Stimulated activated naive CD4-positive, alpha-beta T cell treated with Interleukin-2 at 50 U/mL for 16 hours (primary cell): ENCODE measurements at regions not wholly inside any gene's neighbourhood (a gene's known extent, or its start where the extent isn't known, plus 50 kb on each side); places are given as distances from the start of the nearest gene placed in this dataset.

Source experiments
- DNase-seq: peaks from one replicate; lab custom pipeline; 2025; lab: John Stamatoyannopoulos, UW

DNA sequence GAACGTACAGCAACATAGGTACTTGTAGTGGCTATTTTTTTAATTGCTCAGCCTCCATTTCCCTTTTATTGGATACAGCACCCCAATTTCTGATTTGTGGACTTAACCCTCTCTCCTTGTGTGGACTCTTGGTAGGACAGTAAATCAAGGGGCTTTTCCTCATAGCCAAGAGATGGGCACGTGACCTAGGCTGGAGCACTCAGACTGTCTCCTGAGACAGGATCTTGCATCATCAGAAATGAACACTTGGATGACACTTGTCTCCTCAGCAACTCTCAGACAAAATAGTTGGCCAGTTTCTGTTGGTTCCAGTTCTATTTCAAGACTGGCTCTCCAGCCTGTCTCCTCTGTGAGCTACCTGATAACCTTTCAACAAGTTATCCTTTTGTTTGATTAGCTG lies 112.9 kb upstream of the ZNF678 start:
- no peak for DNase-seq

DNA sequence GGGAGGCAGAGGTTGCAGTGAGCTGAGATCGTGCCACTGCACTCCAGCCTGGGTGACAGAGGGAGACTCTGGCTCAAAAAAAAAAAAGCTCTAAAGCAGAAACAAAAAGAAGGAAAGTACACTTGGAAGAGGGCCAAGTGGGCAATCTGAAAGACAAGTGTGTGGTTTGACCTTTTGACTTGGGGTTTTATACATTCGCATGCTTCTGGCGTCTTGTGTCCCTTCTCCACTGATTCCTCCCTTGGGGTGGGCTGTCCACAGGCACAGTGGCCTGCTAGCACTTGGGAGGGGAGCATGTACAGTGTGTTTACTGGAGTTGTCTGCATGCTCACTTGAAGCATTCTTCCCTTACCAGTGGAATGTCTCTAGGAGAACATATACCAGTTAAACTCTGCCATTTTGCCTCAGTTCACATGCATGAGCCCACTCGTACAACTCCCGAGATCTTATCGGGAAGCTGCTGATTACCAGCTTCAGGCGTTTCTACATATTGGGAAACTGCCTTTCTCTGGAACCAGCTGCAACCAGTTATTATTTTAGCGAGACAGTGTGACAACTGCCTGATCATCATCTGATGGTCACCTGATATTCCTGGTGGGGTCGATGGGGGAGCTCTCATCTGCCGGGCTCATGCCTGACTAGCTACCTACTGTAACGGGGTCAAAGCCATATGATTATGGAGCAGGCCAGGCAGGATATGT lies 113.5 kb upstream of the ZNF678 start:
- no peak for DNase-seq

DNA sequence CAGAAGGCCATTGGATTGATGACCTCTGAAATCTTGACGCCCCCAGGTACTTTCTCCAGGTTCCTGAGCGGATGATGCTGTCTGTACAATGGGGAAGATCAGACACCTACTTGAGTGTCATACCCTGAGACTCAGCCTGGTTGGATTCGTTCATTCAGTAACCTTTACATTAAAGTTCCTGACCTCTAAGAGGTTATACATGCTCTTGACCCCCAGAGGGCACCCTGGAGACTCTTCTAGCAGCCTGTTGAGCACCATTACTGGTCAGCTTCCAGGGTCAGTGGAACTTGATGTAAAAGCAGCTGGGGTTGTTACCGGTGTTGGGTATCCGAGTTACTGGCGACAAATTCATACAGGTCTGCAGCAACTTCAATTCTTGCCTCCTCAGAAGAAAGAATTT lies 114.3 kb upstream of the ZNF678 start:
- DNase-seq: peak; percentile 6

DNA sequence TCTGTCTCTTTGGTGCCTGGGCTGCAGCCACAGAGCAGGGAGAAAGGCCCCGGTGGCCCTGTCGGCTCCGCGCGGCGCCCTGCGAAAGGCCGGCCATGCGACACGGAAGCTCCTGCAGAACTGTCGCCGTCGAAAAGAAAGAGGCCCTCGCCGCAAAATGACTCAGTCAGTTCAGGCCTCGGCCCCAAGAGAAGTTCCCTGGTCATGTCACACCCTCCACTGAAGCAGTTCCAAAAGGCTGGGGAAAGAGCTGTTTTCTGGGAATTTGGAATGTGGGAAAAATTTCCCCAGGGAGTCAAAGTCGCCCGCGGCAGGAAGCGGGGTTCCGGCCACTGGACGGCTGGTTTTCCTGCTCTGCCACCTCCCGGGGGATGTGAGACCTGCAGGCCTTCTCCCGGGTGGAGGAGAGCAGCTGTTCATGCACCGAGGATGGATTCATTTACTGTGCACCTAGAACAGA lies 115.8 kb upstream of the ZNF678 start:
- DNase-seq: no peak

DNA sequence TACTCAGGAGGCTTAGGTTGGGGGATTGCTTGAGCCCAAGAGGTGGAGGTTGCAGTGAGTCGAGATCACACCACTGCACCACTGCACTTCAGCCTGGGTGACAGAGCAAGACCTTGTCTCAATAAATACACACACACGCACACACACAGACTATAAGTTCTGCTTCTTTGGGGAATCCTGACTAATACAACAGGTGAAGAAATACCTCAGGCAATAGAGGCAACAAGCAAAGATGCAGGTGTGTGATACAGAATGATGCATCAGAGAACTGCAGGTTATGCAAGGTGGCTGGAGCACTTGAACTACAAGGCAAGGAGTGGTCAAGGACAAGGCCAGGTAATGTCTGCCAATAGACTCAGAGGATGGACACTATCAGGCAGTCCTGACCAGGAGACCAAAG lies 117.6 kb upstream of the ZNF678 start:
- no peak for DNase-seq

DNA sequence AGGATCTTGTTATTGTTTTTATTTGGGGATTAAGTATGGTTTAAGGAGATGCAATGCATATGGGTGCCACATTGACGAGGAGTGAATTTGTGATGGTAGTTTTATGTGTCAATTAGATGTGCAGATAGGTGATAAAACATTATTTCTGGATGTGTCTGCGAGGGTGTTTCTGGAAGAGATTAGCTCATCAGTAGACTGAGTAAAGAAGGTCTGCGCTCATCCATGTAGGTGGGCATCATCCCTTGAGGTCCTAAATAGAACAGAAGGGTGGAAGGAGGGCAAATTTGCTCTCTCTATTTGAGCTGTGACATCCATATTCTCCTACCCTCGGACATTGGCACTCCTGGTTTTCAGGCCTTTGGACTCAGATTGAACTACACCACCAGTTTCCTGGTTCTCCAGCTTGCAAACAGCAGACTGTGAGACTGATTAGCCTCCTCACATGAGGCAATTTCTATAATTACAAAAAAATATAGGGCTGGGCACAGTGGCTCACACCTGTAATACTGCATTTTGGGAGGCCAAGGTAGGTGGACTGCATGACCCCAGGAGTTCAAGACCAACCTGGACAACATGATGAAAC lies 118.2 kb upstream of the ZNF678 start:
- DNase-seq: no peak

DNA sequence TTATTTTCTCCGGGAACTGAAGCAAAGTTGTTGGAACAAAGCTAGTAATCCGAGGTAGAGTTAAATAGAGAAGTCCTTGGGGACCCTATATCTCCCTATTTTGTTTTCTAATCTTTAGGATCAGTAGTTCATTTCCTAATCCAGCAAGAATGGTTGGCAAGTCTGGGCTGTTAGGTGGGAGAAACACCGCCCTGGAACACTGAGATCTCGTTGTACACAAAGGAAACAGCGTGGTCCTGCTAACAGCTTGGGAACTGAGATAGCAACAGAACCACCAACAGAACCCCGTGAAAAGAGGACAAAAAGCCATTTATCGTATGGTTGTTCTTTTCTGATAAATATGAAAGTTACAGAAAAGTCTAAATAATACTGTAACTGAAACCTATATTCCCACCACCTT lies 121.9 kb upstream of the CDC42BPA start:
- DNase-seq: no peak

DNA sequence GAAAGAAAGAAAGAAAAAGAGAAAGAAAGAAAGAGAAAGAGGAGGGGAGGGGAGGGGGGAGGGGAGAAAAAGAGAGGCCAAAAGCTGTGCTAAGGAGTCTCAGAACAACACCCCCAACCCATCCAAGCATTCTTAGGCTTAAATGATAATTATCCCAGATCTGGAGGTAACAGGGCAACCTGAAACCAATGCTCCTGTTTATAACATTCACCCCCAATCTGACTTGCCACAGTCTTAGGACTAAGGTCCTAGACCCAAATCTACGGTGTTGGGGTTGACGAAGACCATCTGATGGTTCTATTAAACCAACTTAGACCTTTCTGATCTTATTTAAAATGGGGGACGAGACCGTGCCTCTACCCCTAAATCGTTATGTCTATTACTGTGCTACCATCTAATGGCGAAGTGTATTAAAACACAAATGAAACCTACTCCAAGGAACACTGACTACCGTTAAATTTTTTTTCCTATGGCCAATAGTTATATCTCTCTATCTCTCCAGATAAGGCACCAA lies 119.3 kb upstream of the CDC42BPA start:
- DNase-seq: no peak

DNA sequence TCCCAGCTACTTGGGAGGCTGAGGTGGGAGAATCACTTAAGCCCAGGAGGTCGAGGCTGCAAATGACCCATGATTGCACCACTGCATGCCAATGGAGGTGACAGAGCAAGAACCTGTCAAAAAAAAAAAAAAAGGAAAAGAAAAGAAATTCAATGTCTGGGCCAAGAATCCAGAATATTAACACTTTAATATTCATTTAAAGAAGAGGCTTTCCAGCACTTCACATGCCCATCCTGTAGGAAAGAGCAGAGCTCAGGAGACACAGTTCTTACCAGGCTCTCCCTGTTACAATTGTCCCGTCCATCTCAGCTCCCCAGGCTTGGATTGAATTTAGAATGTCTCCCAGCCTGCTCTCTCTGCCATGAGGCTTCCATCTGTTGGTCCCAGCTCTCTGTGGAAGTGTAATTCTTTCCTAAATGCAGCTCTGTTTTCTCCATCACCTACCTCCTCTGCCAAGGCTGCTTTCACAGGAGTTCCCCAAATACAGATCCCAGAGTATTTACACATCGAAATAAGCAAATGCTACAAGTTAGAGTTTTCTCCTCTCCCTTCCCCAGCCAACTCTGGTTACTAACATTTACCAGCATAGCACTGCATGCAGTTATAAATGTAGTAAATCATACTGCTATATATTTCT lies 116.6 kb upstream of the CDC42BPA start:
- no peak for DNase-seq

DNA sequence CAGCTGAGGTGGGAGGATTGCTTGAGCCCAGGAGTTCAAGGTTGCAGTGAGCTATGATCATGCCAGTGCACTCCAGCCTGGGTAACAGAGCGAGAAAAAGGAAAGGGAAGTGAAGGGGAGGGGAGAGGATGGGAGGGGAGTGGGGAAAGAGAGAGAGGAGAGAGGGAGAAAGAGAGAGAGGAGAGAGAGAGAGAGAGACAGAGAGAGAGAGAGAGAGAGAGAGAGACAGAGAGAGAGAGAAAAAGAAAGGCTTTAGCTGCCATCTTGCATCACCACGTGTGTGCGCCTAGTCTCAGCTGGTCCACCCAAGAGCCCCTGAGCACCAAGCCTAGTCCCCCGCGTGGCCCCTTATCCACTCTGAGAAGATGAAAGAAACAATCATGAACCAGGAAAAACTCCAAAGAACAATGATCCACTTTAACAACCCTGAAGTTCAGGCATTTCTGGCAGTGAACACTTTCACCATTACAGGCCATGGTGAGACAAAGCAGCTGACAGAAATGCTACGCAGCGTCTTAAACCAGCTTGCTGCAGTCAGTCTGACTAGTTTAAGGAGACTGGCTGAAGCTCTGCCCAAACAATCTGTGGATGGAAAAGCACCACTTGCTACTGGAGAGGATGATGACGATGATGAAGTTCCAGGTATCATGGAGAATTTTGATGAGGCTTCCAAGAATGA lies 115.5 kb upstream of the CDC42BPA start:
- no peak for DNase-seq

DNA sequence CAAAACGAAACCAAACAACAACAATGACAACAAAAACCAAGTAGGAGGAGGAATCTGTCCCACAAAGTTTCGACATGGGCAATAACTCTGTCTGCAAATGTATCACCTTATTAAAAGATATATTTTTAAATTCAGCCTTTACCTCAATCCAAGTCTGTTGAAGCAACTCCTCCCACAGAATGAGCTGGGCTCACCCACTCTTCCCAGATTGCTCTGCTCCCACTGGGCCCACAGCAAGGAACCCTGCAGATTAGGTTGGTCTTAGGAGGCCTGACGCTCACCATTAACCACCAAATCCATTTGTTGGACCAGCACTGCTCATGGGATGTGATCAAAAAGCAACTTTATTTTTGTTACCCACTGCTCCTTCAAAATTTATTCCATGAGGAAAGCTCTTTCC lies 114.7 kb upstream of the CDC42BPA start:
- no peak for DNase-seq

DNA sequence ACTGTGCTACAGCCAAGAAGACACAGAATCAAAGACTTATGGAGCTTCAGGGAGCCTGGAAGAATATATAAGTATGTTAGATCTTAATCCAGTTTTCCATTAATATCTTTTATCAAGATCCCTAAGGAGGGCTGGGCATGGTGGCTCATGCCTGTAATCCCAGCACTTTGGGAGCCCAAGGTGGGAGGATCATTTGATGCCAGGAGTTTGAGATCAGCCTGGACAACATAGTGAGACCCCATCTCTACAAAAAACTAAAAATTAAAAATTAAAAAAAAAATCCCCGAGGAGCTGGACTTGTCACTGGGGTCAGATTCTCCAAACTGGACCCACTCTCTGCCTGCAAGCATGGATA lies 113.9 kb upstream of the CDC42BPA start:
- DNase-seq: no peak

DNA sequence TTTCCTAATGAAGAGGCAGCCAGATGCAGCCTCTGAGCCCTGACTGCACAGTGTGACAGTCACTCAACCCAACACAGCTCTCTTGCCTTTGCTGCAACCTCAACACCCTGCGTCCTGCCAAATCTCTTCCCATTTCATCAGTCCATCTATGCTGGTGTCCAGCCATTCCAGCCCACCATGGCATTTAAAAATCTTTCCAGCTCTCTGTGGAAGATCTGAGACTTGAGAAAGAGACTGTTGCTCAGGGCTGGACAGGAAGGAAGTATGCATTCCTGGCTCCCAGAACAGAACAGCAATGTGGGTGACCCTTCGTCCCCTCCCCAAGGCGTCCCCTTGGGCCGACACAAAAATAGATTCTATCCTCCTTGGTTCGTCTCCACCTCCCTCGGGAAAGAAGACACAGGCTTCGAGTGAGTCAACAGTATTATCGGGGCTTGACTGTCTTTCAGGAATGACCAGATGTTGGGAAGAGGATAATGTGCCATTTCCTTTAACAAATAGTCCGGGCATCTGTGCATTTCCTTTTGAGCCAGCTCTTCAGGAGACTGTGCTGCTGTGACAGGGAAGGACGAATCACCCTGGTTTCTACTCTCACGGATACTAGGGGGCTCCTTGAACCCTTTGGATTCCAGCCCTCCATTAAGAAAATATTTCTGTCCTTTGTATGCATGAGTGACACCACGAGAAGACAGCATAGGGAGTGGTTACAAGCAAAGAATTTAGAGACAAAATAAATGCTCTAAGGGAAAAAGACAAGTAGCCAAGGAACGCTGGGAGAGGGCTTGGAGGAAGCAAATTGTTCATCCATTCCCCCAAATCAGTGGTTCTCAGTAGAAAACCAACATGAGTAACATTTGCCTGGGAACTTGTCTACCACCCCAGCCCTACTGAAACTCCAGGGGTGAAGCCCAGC lies 111.4 kb upstream of the CDC42BPA start:
- no peak for DNase-seq

DNA sequence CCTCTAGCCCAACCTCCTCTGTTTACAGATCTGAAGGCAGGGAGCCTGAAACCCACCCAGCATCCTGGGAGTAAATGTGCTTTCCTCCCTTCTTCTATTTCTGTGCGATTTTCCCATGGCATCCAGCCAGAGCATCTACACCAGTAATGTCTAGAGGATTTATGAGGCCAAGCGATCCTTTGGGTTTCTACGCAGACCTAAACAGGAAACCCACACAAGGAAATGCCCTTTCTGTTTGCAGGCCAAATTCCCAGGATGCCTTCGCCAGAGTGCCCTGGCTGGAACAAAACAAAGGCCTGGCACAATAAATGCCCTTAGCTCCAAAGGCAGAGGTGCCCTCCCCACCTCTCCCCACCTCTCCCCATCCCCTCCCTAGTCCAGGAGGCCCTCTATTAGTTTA lies 110.5 kb upstream of the CDC42BPA start:
- DNase-seq: no peak

DNA sequence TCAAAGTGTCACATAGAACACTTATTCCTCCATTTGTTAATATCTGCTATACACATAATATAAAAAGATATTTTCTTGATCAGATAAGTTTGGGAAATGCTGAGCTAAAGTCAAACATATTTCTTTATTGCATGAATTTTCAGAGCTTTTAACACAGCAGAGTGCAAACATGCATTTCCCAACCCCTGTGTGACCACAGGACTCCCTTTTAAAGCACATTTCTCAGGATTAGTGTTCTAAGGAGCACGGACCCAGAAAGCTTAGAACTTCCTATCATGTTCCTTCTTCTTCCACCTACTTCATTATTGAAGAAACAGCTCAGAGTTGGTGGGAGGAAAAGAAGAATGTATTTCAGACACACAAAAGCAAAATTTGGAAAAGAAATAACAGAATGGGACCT lies 109.1 kb upstream of the CDC42BPA start:
- DNase-seq: no peak

DNA sequence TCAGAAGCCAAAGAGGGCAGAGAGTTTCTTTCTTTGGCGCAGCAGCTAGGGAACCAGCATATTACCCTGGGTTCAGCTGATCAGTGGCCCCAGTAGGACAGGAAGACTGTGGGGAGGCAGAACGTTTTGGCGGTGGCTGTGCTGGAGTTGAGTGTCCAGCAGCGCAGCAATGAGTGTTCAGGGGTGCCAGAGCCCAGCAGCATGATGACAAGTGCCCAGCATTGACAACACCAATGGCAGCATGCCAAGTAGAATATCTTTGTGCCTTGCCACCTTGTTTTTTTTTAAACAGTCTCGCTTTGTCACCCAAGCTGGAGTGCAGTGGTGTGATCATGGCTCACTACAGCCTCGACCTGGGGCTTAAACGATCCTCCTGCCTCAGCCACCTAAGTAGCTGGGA lies 106.7 kb upstream of the CDC42BPA start:
- DNase-seq: no peak

DNA sequence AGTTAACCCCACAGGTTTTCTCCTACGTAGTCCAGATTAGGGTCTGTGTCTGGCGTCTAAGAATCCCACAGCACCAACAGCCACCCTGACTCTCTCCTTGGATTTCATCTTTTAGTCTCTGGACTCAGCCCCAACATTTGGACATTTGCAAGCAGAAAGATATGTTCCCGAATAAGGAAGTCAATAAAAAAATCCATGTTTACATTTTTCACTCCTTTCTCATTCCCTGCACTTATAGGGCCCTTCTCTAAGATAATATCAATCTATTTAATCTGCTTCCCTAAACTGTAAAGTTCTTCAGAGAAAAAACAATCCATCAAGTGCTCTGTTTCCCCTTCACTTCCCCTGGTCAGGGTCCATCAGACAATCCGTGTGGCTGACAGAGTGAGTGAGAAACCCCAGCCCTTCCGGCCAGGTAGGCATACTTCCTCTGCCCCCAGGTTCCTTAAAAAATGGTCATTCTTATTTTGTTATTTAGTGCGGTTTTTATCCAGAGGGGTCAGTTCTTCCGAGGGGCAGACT lies 105.9 kb upstream of the CDC42BPA start:
- DNase-seq: no peak

DNA sequence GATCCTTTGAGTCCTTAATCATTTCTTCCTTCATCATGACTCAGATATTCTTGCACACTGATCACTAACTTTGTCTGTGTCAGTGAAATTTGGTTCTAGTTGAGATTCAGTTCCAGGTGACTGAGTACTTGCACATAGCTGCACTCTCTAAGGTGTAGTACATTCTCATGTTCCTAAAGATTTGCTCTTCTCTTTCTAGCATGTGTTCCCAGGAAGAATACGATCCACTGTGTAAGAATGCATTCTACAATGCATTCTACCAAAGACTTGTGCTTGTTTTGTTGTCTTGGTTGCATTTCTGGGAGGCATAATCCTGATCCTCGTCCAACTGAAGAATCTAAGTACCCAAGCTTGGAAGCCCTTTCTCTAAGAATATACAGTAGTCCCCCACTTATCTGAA lies 104.3 kb upstream of the CDC42BPA start:
- no peak for DNase-seq

DNA sequence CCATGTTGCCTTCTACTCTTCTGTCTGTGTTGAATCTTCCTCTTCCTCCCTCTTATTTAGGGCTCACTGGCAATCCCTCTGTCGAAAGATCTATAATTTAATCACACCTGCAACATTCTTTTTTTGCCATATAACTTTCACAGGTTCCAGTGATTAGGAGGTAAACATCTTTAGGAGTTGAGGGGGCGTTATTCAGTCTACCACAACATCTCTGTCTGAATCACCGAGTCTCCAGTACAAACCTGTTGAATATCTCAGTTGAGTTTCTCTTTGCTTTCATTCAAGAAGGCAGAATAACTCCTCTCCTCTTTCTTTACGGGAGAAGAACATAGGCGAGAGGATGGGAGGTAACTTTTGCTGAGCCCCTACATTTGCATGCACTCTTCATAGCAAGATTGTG lies 101.9 kb upstream of the CDC42BPA start:
- DNase-seq: no peak

DNA sequence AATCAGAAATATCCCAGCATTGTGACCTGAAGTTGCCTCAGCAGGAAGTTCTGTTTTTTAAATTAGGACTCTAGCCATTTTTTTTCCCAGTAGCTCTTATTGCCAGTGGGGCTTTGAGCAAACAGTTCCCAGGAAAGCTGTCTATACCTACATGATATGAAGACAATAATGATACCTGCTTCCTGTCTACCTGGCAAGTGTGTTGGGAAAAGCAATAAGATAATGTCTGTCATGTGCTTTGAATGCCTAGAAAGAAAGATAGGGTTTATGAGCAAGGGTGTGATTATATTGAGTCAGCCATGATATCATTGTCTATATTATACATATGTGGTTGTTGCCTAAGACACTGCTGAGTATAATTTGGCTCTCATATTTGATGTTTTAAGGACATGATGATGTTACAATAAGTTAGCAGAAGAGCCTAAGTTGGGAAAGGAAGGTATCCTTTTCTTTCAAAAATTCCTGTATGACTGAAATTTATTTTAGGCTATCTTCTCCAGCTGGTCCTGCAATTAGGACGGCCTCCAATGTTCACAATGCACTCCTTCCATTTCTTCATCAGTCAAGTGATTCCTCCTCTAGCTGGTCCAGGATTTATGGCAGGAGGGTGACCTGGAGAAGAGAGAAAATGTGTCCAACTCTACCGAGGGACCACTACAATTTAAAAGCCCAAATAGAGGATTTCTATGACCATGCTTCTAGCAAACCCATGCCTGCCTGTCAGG lies 99.6 kb upstream of the CDC42BPA start:
- DNase-seq: no peak
